Tibial artery (tissue), 4 donors: ENCODE measurements at regions not wholly inside any gene's neighbourhood (a gene's known extent, or its start where the extent isn't known, plus 50 kb on each side); places are given as distances from the start of the nearest gene placed in this dataset.
A peak's percentile ranks its signal among the peaks of the same experiment; 100 is the strongest.

Source experiments
- DNase-seq, 2 donors: peaks; one replicate each; pipeline ENCODE4 v3.0.0-alpha.2; 2019
- H3K27ac ChIP-seq, 2 donors: fragments of 200-600 bp; sonication (generic) in 1 of 2; 1 replicate in 1 of 2; 2 replicates in 1 of 2; pipeline ENCODE4 v1.5.1; 2018 to 2019; ENCODE audit warnings: mild to moderate bottlenecking in 1 of 2
- H3K27me3 ChIP-seq, 2 donors: fragments of 200-600 bp; sonication (generic) in 1 of 2; one replicate each; pipeline versions ENCODE4 v1.5.1 to v1.6.0; 2016 to 2019
- H3K36me3 ChIP-seq, 3 donors: fragments of 200-600 bp; sonication (generic) in 2 of 3; one replicate each; pipeline ENCODE4 v1.5.1; 2016 to 2019; ENCODE audit warnings: mild to moderate bottlenecking in 2 of 3
- H3K4me1 ChIP-seq, 4 donors: fragments of 200-600 bp; sonication (generic) in 2 of 4; 1 replicate in 3 of 4; 2 replicates in 1 of 4; pipeline ENCODE4 v1.5.1; 2016 to 2019
- H3K4me3 ChIP-seq, 2 donors: fragments of 200-600 bp; sonication (generic) in 1 of 2; 1 replicate in 1 of 2; 2 replicates in 1 of 2; pipeline ENCODE4 v1.5.1; 2018 to 2019; ENCODE audit warnings: mild to moderate bottlenecking in 2 of 2
- H3K9me3 ChIP-seq, 3 donors: fragments of 200-600 bp; sonication (generic) in 1 of 3; one replicate each; pipeline ENCODE4 v1.5.1; 2016 to 2019
- intact Hi-C: fragments of 100-400 bp; cut with DNase I; formaldehyde crosslinking; loops from one replicate; pipeline ENCODE4 v1.15.0; 2023; ENCODE audit warnings: low total_unique reads
- TF ChIP-seq, protein P1 (sequence below), 2 experiments: fragments of 200-600 bp in 1 of 2; fragments of 450-650 bp in 1 of 2; IDR thresholded peaks; one replicate each; pipeline ENCODE4 v1.5.1; 2017 to 2019; ENCODE audit warnings: antibody characterized with exemption in 2 of 2, mild to moderate bottlenecking in 1 of 2, moderate library complexity in 1 of 2

DNA sequence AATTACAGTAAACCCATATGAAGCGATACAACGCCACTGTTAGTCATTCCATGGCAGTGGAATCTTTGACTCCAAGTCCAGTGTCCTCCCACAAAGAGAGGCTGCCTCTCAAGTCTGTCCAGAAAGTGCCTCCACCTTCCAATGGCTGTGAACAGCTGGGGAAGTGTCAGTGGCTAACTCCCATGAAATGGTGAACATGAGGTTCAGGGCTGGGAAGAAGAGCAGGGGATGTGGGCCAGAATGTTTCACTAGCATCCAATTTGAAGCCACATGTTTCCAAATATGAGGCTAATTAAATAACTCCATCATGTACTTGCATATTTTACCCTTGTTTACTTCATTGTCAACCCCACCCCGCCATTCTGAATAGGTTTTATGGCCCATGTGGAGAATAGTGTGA lies 53.1 kb upstream of the CHST15 start:
- intact Hi-C loops: no loop called here
- no peaks in the 10 kb centered on the region for H3K9me3 ChIP-seq
- H3K36me3 ChIP-seq: no peaks in the 10 kb centered on the region
- no peak overlapping the region for H3K4me3 ChIP-seq
- TF ChIP-seq, protein P1, sequence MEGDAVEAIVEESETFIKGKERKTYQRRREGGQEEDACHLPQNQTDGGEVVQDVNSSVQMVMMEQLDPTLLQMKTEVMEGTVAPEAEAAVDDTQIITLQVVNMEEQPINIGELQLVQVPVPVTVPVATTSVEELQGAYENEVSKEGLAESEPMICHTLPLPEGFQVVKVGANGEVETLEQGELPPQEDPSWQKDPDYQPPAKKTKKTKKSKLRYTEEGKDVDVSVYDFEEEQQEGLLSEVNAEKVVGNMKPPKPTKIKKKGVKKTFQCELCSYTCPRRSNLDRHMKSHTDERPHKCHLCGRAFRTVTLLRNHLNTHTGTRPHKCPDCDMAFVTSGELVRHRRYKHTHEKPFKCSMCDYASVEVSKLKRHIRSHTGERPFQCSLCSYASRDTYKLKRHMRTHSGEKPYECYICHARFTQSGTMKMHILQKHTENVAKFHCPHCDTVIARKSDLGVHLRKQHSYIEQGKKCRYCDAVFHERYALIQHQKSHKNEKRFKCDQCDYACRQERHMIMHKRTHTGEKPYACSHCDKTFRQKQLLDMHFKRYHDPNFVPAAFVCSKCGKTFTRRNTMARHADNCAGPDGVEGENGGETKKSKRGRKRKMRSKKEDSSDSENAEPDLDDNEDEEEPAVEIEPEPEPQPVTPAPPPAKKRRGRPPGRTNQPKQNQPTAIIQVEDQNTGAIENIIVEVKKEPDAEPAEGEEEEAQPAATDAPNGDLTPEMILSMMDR (IDR thresholded peaks at IDR 0.05): no peak
- H3K4me1 ChIP-seq: peaks cover 0 to 8% (median 4%) of the 10 kb centered on the region in 4 donors
- no peak for DNase-seq
- H3K27ac ChIP-seq: no peak overlapping the region
- no peaks in the 10 kb centered on the region for H3K27me3 ChIP-seq

DNA sequence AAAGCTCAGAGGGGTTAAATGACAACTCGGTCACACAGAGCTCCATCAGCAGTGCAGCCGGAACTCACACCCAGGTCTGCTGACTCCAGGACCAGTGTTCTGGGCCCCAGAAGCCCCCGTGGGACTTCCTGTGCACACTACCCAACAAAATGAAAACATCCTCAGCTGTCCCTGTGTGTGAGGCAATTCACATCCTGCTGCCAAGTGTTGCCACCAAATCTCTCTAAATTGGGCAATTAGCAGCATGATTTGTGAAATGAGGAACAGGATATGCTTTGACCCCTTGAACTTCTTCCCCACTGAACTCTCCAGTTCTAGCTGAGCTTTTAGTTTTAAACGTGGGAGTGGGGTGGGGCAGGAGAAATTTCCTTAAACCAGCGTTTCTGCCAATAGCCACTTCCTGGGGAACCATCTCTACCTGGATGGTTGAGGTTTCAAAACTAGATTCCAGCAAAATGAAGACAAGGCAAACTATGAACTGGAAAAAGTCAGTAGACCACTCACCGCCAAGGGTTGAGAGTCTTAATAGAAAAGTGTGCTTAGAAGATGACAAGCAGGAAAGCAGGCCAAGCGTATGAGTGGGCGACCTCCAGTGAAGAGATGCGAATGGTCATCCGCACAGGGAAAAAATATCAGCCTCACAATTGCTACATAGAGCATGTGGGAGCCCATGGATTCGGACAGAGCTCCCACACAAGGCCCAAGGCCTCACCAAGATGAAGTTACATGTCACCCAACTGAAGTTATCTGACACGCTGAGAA lies 51.9 kb upstream of the CHST15 start:
- TF ChIP-seq, protein P1 (IDR thresholded peaks at IDR 0.05): no peak
- peak; percentile 84 to 87 for DNase-seq
- Histone ChIP-seq H3K9me3 (no peaks in the 10 kb centered on the region), H3K36me3 (no peaks in the 10 kb centered on the region), H3K4me3 (no peak overlapping the region), H3K4me1 (peaks cover 0 to 4% (median 0%) of the 10 kb centered on the region in 4 donors), H3K27ac (no peak overlapping the region), H3K27me3 (no peaks in the 10 kb centered on the region)
- intact Hi-C loops: no loop called here

DNA sequence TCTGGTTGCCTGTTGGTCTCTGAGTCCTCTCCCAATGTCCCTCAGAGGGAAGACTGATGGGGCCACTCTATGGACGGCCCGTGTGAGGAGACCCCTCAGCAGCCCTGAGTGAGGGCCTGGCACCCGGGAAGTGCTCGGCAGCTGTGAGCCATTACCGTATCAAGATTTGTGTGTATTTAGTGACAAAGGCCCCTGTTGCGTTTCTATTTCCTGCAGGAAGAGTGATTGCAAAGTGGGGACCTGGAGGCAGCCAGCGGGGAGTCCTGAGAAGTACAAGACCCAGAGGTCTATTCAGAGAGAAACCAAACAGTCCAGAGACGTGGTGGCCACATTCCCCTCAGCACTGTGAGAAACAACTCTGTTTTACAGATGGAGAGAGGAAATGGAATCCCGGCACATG lies 51.1 kb upstream of the CHST15 start:
- no peaks in the 10 kb centered on the region for H3K36me3 ChIP-seq
- TF ChIP-seq, protein P1 (IDR thresholded peaks at IDR 0.05): no peak
- no peaks in the 10 kb centered on the region for H3K27me3 ChIP-seq
- intact Hi-C loops: no loop called here
- no peak overlapping the region for H3K4me3 ChIP-seq
- peaks cover 0 to 4% (median 0%) of the 10 kb centered on the region in 4 donors for H3K4me1 ChIP-seq
- no peak for DNase-seq
- H3K27ac ChIP-seq: no peak overlapping the region
- no peaks in the 10 kb centered on the region for H3K9me3 ChIP-seq

DNA sequence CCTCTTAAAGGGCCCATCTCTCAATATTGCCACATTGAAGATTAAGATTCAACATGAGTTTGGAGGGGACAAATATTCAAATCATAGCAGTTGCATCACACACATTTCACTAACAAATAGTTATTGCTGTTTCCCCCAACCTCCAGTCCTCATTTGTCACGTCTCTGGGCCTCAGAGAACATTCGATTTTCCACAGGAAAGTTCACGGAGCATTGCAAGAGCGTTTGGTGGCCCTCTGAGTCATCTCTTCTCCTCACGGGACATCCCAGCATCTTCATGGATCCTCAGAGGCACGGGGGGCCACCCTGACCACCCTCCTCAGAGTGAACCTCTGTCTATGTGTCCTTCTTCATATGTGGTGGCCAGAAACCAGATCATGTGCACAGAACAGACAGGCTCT lies 50.3 kb upstream of the CHST15 start:
- H3K36me3 ChIP-seq: no peaks in the 10 kb centered on the region
- H3K4me1 ChIP-seq: peaks cover 0 to 11% (median 3%) of the 10 kb centered on the region in 4 donors
- H3K27ac ChIP-seq: no peak overlapping the region
- TF ChIP-seq, protein P1 (IDR thresholded peaks at IDR 0.05): no peak
- DNase-seq: peak in 1 of 2 donors; percentile 51
- no peak overlapping the region for H3K4me3 ChIP-seq
- no peaks in the 10 kb centered on the region for H3K9me3 ChIP-seq
- H3K27me3 ChIP-seq: no peaks in the 10 kb centered on the region
- intact Hi-C loops: no loop called here
